ENCODE measurements at regions not wholly inside any gene's neighbourhood (a gene's known extent, or its start where the extent isn't known, plus 50 kb on each side); places are given as distances from the start of the nearest gene placed in this dataset.

DNA sequence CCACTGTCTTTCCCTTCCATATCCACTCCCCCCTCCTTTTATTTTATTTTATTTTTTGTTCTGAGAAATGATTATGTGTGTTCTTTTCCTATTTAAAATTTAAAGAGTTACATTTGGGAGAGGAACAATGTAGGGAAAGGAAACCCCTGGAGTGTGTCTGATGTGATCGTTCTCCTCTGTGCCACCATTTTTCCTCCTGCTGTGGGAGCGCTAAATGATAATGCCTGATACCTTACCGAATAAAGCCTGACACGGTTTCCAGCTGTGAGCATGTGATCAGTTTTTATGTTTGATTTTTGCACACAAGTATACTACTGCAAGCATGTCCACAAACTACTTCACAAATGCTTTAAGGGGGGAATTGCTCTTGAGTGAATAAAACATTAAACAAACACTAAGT, 317.8 kb upstream of the FANCL start:
- Histone ChIP-seq H3K4me1 (ENCODE audit: insufficient read depth, low read length) (no peaks in the 10 kb centered on the region), H3K9me3 (ENCODE audit: control insufficient read depth in 1 of 2, insufficient read depth in 1 of 2, low read length in 2 of 2) (no peaks in the 10 kb centered on the region), H3K36me3 (ENCODE audit: insufficient read depth, low read length) (no peaks in the 10 kb centered on the region), H3K27me3 (ENCODE audit: control insufficient read depth in 1 of 2, insufficient read depth in 2 of 2, low read length in 2 of 2) (no peaks in the 10 kb centered on the region), H3K4me3 (ENCODE audit: low read length) (no peak overlapping the region), H3K27ac (ENCODE audit: low read depth in 1 of 2, low read length in 2 of 2) (no peak overlapping the region)
- intact Hi-C loops (cut with DNase I, micrococcal nuclease): no loop called here
- no peaks in the 10 kb centered on the region for H3K36me3 Mint-ChIP-seq (ENCODE audit: low read depth)
- no peaks in the 10 kb centered on the region for H3K9me3 Mint-ChIP-seq
- H3K27me3 Mint-ChIP-seq: no peaks in the 10 kb centered on the region
- no peak overlapping the region for H3K4me3 Mint-ChIP-seq
- TF ChIP-seq, protein P1, sequence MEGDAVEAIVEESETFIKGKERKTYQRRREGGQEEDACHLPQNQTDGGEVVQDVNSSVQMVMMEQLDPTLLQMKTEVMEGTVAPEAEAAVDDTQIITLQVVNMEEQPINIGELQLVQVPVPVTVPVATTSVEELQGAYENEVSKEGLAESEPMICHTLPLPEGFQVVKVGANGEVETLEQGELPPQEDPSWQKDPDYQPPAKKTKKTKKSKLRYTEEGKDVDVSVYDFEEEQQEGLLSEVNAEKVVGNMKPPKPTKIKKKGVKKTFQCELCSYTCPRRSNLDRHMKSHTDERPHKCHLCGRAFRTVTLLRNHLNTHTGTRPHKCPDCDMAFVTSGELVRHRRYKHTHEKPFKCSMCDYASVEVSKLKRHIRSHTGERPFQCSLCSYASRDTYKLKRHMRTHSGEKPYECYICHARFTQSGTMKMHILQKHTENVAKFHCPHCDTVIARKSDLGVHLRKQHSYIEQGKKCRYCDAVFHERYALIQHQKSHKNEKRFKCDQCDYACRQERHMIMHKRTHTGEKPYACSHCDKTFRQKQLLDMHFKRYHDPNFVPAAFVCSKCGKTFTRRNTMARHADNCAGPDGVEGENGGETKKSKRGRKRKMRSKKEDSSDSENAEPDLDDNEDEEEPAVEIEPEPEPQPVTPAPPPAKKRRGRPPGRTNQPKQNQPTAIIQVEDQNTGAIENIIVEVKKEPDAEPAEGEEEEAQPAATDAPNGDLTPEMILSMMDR (IDR thresholded peaks at IDR 0.05): no peak
- H3K27ac Mint-ChIP-seq: no peak overlapping the region
- ChIA-PET CTCF (no interaction called here), POLR2A (no interaction called here)
- H3K4me1 Mint-ChIP-seq (ENCODE audit: low read depth): no peaks in the 10 kb centered on the region
- DNase-seq (no peak), ATAC-seq (ENCODE audit: poor library complexity) (no peak)

DNA sequence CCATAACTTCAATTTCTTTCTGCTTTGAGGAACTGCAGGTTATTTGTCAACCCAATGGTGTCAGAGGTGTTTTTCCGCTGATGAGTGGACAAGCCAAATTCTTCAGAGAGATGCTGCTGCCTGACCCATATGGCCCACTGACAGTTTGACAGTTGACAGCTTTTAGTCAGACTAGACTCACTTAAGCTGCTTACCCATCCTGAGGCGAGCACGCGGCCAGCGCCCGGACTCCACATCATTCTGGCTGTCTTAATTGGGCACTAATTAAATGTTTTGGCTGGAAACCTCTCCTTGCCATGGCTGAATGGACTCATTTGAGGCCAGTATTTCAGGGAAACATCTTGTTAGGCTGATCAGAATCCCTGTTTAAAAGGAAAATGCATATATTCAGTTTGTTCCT, 316.1 kb upstream of the FANCL start:
- no peaks in the 10 kb centered on the region for H3K4me1 ChIP-seq (ENCODE audit: insufficient read depth, low read length)
- no peaks in the 10 kb centered on the region for H3K27me3 ChIP-seq (ENCODE audit: control insufficient read depth in 1 of 2, insufficient read depth in 2 of 2, low read length in 2 of 2)
- Mint-ChIP-seq H3K36me3 (ENCODE audit: low read depth) (no peaks in the 10 kb centered on the region), H3K27me3 (no peaks in the 10 kb centered on the region), H3K9me3 (no peaks in the 10 kb centered on the region), H3K27ac (no peak overlapping the region), H3K4me1 (ENCODE audit: low read depth) (no peaks in the 10 kb centered on the region), H3K4me3 (no peak overlapping the region)
- ChIA-PET POLR2A (no interaction called here), CTCF (interaction anchor here (0.6 kb wide), 1 partner anchor 43 kb away, joined by 3 read pairs; no protein-coding TSS in a partner anchor)
- no peaks in the 10 kb centered on the region for H3K36me3 ChIP-seq (ENCODE audit: insufficient read depth, low read length)
- H3K27ac ChIP-seq (ENCODE audit: low read depth in 1 of 2, low read length in 2 of 2): no peak overlapping the region
- ATAC-seq (ENCODE audit: poor library complexity) (no peak), DNase-seq (no peak)
- intact Hi-C loops (cut with DNase I, micrococcal nuclease): no loop called here
- no peak overlapping the region for H3K4me3 ChIP-seq (ENCODE audit: low read length)
- TF ChIP-seq, protein P1 (IDR thresholded peaks at IDR 0.05): no peak
- no peaks in the 10 kb centered on the region for H3K9me3 ChIP-seq (ENCODE audit: control insufficient read depth in 1 of 2, insufficient read depth in 1 of 2, low read length in 2 of 2)

DNA sequence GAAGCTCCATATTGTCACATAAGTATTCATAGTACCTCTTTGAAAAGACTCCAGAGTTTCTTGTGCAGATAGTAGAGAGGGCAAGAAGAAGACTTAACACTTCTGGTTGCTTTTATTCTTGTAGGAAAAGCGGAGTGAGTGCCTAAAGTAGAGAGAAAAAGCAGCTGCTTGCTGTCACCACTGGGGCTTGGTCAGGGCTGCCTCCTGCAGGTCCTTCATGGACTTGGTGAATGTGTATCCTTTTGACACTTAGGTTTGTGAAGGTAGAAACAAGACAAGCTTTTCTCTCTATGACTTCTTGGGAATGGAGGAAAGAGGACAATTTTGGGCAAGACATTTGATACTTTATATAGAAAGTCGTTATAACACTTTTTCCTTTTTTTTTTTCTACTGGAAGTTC, 312.8 kb upstream of the FANCL start:
- H3K4me1 Mint-ChIP-seq (ENCODE audit: low read depth): no peaks in the 10 kb centered on the region
- H3K9me3 Mint-ChIP-seq: peaks cover 3% of the 10 kb centered on the region
- POLR2A ChIA-PET: no interaction called here
- H3K27ac Mint-ChIP-seq: no peak overlapping the region
- no peak for DNase-seq
- Histone ChIP-seq H3K36me3 (ENCODE audit: insufficient read depth, low read length) (no peaks in the 10 kb centered on the region), H3K27ac (ENCODE audit: low read depth in 1 of 2, low read length in 2 of 2) (no peak overlapping the region), H3K4me3 (ENCODE audit: low read length) (no peak overlapping the region), H3K27me3 (ENCODE audit: control insufficient read depth in 1 of 2, insufficient read depth in 2 of 2, low read length in 2 of 2) (no peaks in the 10 kb centered on the region), H3K4me1 (ENCODE audit: insufficient read depth, low read length) (no peaks in the 10 kb centered on the region), H3K9me3 (ENCODE audit: control insufficient read depth in 1 of 2, insufficient read depth in 1 of 2, low read length in 2 of 2) (no peaks in the 10 kb centered on the region)
- TF ChIP-seq, protein P1 (IDR thresholded peaks at IDR 0.05): no peak
- intact Hi-C loops (cut with DNase I, micrococcal nuclease): no loop called here
- no peak overlapping the region for H3K4me3 Mint-ChIP-seq
- H3K27me3 Mint-ChIP-seq: no peaks in the 10 kb centered on the region
- no peak for ATAC-seq (ENCODE audit: poor library complexity)
- H3K36me3 Mint-ChIP-seq (ENCODE audit: low read depth): no peaks in the 10 kb centered on the region
- CTCF ChIA-PET: no interaction called here

Measured in CD4-positive, alpha-beta T cell (primary cell).